Neuronal stem cell (in vitro differentiated cells): ENCODE measurements at regions not wholly inside any gene's neighbourhood (a gene's known extent, or its start where the extent isn't known, plus 50 kb on each side); places are given as distances from the start of the nearest gene placed in this dataset.
A peak's percentile ranks its signal among the peaks of the same experiment; 100 is the strongest.

ENCODE experiments used
- DNase-seq: peaks from one replicate; pipeline ENCODE4 v3.0.0-alpha.2; 2013; ENCODE audit warnings: low spot score
- H2AFZ ChIP-seq: one replicate; pipeline ENCODE4 v1.6.1; 2013; ENCODE audit warnings: mild to moderate bottlenecking, low read length, inconsistent platforms
- H2AK5ac ChIP-seq: 2 replicates; pipeline ENCODE4 v1.6.1; 2013; ENCODE audit warnings: low read depth, mild to moderate bottlenecking, inconsistent platforms, low read length, moderate library complexity, mixed read lengths
- H2BK120ac ChIP-seq: 2 replicates; pipeline ENCODE4 v1.6.1; 2013; ENCODE audit warnings: low read depth, mild to moderate bottlenecking, inconsistent platforms, low read length, moderate library complexity, mixed read lengths
- H2BK12ac ChIP-seq: one replicate; pipeline ENCODE4 v1.6.1; 2013; ENCODE audit warnings: low read length, inconsistent platforms
- H2BK15ac ChIP-seq: 2 replicates; pipeline ENCODE4 v1.6.1; 2013; ENCODE audit warnings: mild to moderate bottlenecking, low read length, inconsistent platforms, mixed read lengths
- H2BK5ac ChIP-seq: one replicate; pipeline ENCODE4 v1.6.1; 2013; ENCODE audit warnings: inconsistent platforms, mild to moderate bottlenecking, low read length, moderate library complexity
- H3K14ac ChIP-seq: one replicate; pipeline ENCODE4 v1.6.1; 2013; ENCODE audit warnings: low read length, inconsistent platforms
- H3K18ac ChIP-seq: 2 replicates; pipeline ENCODE4 v1.6.1; 2013; ENCODE audit warnings: low read length, inconsistent platforms
- H3K23ac ChIP-seq: 2 replicates; pipeline ENCODE4 v1.6.1; 2013; ENCODE audit warnings: low read depth, mild to moderate bottlenecking, mixed read lengths, low read length, inconsistent platforms; ENCODE audit not compliant: poor library complexity
- H3K27ac ChIP-seq: replicated peaks from 3 replicates; pipeline ENCODE4 v1.5.1; 2013; ENCODE audit warnings: low read length, inconsistent platforms
- H3K27me3 ChIP-seq, 3 experiments: 2 replicates each; pipeline ENCODE4 v1.6.1; 2013; ENCODE audit warnings: low read length in 3 of 3, mild to moderate bottlenecking in 2 of 3, inconsistent platforms in 1 of 3, low read depth in 1 of 3, mixed read lengths in 1 of 3, moderate library complexity in 1 of 3; ENCODE audit not compliant: control insufficient read depth in 3 of 3, insufficient read depth in 3 of 3
- H3K36me3 ChIP-seq, 2 donors: replicated peaks in 1 of 2; 2 replicates each; pipeline ENCODE4 v1.6.1; 2013; ENCODE audit warnings: low read length in 2 of 2; ENCODE audit not compliant: control insufficient read depth in 2 of 2, insufficient read depth in 2 of 2
- H3K4ac ChIP-seq: 2 replicates; pipeline ENCODE4 v1.6.1; 2013; ENCODE audit warnings: inconsistent platforms, mild to moderate bottlenecking, low read length, moderate library complexity
- H3K4me1 ChIP-seq, 2 donors: 1 replicate in 1 of 2; 2 replicates in 1 of 2; pipeline ENCODE4 v1.6.1; 2013; ENCODE audit warnings: low read length in 2 of 2, low read depth in 1 of 2; ENCODE audit not compliant: control insufficient read depth in 2 of 2, insufficient read depth in 1 of 2
- H3K4me2 ChIP-seq: one replicate; pipeline ENCODE4 v1.6.1; 2013; ENCODE audit warnings: mild to moderate bottlenecking, low read length, inconsistent platforms; ENCODE audit not compliant: insufficient read depth, poor library complexity, severe bottlenecking
- H3K4me3 ChIP-seq, 2 donors: 2 replicates each; pipeline ENCODE4 v1.5.1; 2013; ENCODE audit warnings: low read length in 2 of 2, mild to moderate bottlenecking in 2 of 2, inconsistent platforms in 1 of 2, moderate library complexity in 1 of 2
- H3K79me1 ChIP-seq: one replicate; pipeline ENCODE4 v1.6.1; 2013; ENCODE audit warnings: low read depth, mild to moderate bottlenecking, inconsistent platforms, low read length, moderate library complexity
- H3K9ac ChIP-seq: one replicate; pipeline ENCODE4 v1.6.1; 2013; ENCODE audit warnings: mild to moderate bottlenecking, low read depth, low read length, inconsistent platforms; ENCODE audit not compliant: poor library complexity
- H3K9me3 ChIP-seq, 2 donors: replicated peaks in 1 of 2; 2 replicates each; pipeline versions ENCODE3 to v1.6.1; 2013; ENCODE audit warnings: low read length in 2 of 2, mild to moderate bottlenecking in 2 of 2, inconsistent platforms in 1 of 2, low read depth in 1 of 2, mixed read lengths in 1 of 2, moderate library complexity in 1 of 2; ENCODE audit not compliant: control insufficient read depth in 2 of 2, insufficient read depth in 1 of 2
- H4K8ac ChIP-seq: one replicate; pipeline ENCODE4 v1.6.1; 2013; ENCODE audit warnings: low read depth, mild to moderate bottlenecking, inconsistent platforms, low read length, moderate library complexity
- H4K91ac ChIP-seq: one replicate; pipeline ENCODE4 v1.6.1; 2013; ENCODE audit warnings: low read length, low read depth, mild to moderate bottlenecking, inconsistent platforms; ENCODE audit not compliant: poor library complexity
- WGBS, 2 donors: extraction: QIAGEN DNeasy Blood & Tissue Kit; methylation state at CpG; one replicate each; pipeline ENCODE4 v1.1.7; 2013; ENCODE audit warnings: missing lambda C conversion rate in 2 of 2, mixed read lengths in 1 of 2; ENCODE audit not compliant: insufficient read length in 2 of 2, insufficient replicate concordance in 1 of 2; ENCODE audit errors: extremely low coverage in 2 of 2; 5-methylcytosine and 5-hydroxymethylcytosine counted together

DNA sequence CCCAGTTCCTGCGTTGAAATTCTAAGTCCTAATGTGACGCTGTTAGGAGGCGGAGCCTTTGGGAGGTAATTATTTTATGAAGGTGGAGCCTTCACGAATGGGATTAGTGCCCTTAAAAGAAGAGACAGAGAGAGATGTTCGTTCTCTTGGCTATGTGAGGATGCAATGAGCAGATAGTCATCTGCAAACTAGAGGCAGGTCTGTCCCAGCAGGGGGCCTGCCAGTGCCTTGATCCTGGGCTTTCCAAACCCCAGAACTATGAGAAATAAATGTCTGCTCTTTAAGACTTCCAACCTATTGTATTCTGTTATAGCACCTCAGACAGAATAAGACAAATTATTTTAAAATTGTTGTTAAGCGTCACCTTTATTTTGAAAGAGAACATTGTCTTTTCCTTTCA is 123.1 kb upstream of the KCNJ6 start:
- WGBS, 2 donors = no CpG with 5 or more reads among the region's 6 CpGs
- Histone ChIP-seq H2BK15ac (no peak overlapping the region), H3K14ac (no peak overlapping the region), H4K91ac (no peak overlapping the region), H3K18ac (no peak overlapping the region), H3K4me3 (no peak overlapping the region), H3K79me1 (no peaks in the 10 kb centered on the region), H2BK12ac (no peak overlapping the region), H3K27me3 (no peaks in the 10 kb centered on the region), H3K36me3 (no peaks in the 10 kb centered on the region), H3K4me2 (no peak overlapping the region), H3K4me1 (no peaks in the 10 kb centered on the region), H2BK120ac (no peak overlapping the region), H2AK5ac (no peak overlapping the region), H2BK5ac (no peak overlapping the region), H4K8ac (no peak overlapping the region), H3K9ac (no peak overlapping the region), H3K27ac (no peak overlapping the region), H3K23ac (no peak overlapping the region), H3K9me3 (no peaks in the 10 kb centered on the region), H2AFZ (no peak overlapping the region), H3K4ac (no peak overlapping the region)
- DNase-seq = no peak

DNA sequence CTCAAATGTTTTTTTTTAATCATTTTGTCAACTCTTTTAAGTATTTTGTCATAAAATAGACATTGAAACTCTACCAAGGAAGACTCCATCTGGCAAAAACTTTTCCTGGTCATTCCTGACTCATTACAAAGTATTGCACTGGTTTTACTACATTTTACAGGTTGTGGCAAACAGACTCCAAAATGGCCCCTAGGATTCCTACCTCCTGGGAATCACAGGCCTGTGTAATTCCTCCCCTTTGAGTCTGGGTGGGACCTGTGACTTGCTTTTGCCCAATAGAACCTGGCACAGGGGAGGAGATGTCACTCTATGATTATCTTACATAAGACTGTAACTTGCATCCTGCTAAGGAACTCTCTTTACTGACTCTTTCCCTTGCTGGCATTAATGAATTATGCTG is 123.6 kb upstream of the KCNJ6 start:
- Histone ChIP-seq H2BK12ac (no peak overlapping the region), H3K27ac (no peak overlapping the region), H3K27me3 (no peaks in the 10 kb centered on the region), H3K36me3 (no peaks in the 10 kb centered on the region), H3K9me3 (no peaks in the 10 kb centered on the region), H3K79me1 (no peaks in the 10 kb centered on the region), H3K4me2 (no peak overlapping the region), H3K4me3 (no peak overlapping the region), H3K4me1 (no peaks in the 10 kb centered on the region), H3K23ac (no peak overlapping the region), H2BK15ac (no peak overlapping the region), H2BK5ac (no peak overlapping the region), H2AFZ (no peak overlapping the region), H4K8ac (no peak overlapping the region), H3K14ac (no peak overlapping the region), H2BK120ac (no peak overlapping the region), H3K9ac (no peak overlapping the region), H3K4ac (no peak overlapping the region), H3K18ac (no peak overlapping the region), H2AK5ac (no peak overlapping the region), H4K91ac (no peak overlapping the region)
- DNase-seq = no peak

GRCh38 chr21:38041493-38041892 is 125.2 kb upstream of the KCNJ6 start:
- H3K23ac ChIP-seq = no peak overlapping the region
- no peak overlapping the region for H3K4ac ChIP-seq
- no peak overlapping the region for H4K8ac ChIP-seq
- H2AK5ac ChIP-seq = no peak overlapping the region
- H3K36me3 ChIP-seq = no peaks in the 10 kb centered on the region
- H3K9ac ChIP-seq = no peak overlapping the region
- H3K4me1 ChIP-seq = no peaks in the 10 kb centered on the region
- H3K27ac ChIP-seq = no peak overlapping the region
- H3K4me2 ChIP-seq = no peak overlapping the region
- H2AFZ ChIP-seq = peak overlapping the region; percentile 18
- no peaks in the 10 kb centered on the region for H3K27me3 ChIP-seq
- H2BK12ac ChIP-seq = no peak overlapping the region
- H2BK15ac ChIP-seq = no peak overlapping the region
- no peak for DNase-seq
- H4K91ac ChIP-seq = no peak overlapping the region
- no CpG with 5 or more reads among the region's 6 CpGs for WGBS, 2 donors
- H3K9me3 ChIP-seq = no peaks in the 10 kb centered on the region
- no peak overlapping the region for H3K4me3 ChIP-seq
- H2BK5ac ChIP-seq = no peak overlapping the region
- no peaks in the 10 kb centered on the region for H3K79me1 ChIP-seq
- H2BK120ac ChIP-seq = no peak overlapping the region
- H3K14ac ChIP-seq = no peak overlapping the region
- no peak overlapping the region for H3K18ac ChIP-seq

DNA sequence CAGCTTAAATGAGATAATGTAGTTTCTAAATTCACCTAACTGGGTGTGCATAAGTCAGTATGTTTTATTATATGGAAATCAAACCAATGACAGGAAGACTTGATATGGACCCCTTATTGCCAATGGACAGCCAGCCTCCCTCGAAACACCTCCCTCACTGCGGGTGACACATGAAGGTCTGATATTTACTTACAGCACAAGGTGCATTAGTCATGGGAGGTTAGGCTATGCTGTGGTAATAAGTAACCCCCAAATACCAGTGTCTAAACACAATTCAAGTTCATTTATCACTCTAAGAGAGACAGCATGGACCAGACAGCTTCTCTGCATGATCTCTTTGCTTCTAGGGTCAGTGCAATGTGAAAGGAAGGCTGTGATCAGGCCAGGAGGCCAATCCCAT is 126.0 kb upstream of the KCNJ6 start:
- Histone ChIP-seq H3K23ac (no peak overlapping the region), H3K36me3 (no peaks in the 10 kb centered on the region), H3K4me1 (no peaks in the 10 kb centered on the region), H3K79me1 (no peaks in the 10 kb centered on the region), H3K18ac (no peak overlapping the region), H3K4me3 (no peak overlapping the region), H2BK120ac (no peak overlapping the region), H2BK5ac (no peak overlapping the region), H2AK5ac (no peak overlapping the region), H4K8ac (no peak overlapping the region), H3K27ac (no peak overlapping the region), H3K9ac (no peak overlapping the region), H3K4ac (no peak overlapping the region), H2BK12ac (no peak overlapping the region), H3K4me2 (no peak overlapping the region), H3K14ac (no peak overlapping the region), H4K91ac (no peak overlapping the region), H3K9me3 (no peaks in the 10 kb centered on the region), H2AFZ (no peak overlapping the region), H3K27me3 (no peaks in the 10 kb centered on the region), H2BK15ac (no peak overlapping the region)
- DNase-seq = no peak
- no CpG with 5 or more reads among the region's 2 CpGs for WGBS, 2 donors
